Neural progenitor cell (in vitro differentiated cells): ENCODE measurements at regions not wholly inside any gene's neighbourhood (a gene's known extent, or its start where the extent isn't known, plus 50 kb on each side); places are given as distances from the start of the nearest gene placed in this dataset.

Source experiments
- DNase-seq: peaks from one replicate; pipeline ENCODE4 v3.0.0-alpha.2; 2016; ENCODE audit warnings: low spot score
- H2AFZ ChIP-seq: fragments of 200-600 bp; sonication (generic); replicated peaks from 2 replicates; pipeline ENCODE4 v1.6.1; 2016; ENCODE audit warnings: antibody characterized with exemption
- H3F3A ChIP-seq: fragments of 200-600 bp; sonication (generic); 2 replicates; pipeline ENCODE4 v1.6.1; 2016; ENCODE audit warnings: antibody characterized with exemption, low read depth
- H3K27ac ChIP-seq: fragments of 200-600 bp; sonication (generic); 2 replicates; pipeline ENCODE4 v1.5.1; 2016; ENCODE audit warnings: mild to moderate bottlenecking
- H3K27me3 ChIP-seq: fragments of 200-600 bp; sonication (generic); 2 replicates; pipeline ENCODE4 v1.6.1; 2016; ENCODE audit warnings: mild to moderate bottlenecking, moderate library complexity
- H3K36me3 ChIP-seq: fragments of 200-600 bp; sonication (generic); 2 replicates; pipeline ENCODE4 v1.5.1; 2016
- H3K4me1 ChIP-seq: fragments of 200-600 bp; sonication (generic); 2 replicates; pipeline ENCODE4 v1.6.1; 2016; ENCODE audit warnings: mixed run types
- H3K4me2 ChIP-seq: fragments of 200-600 bp; sonication (generic); 2 replicates; pipeline ENCODE4 v1.6.1; 2016
- H3K4me3 ChIP-seq: fragments of 200-600 bp; sonication (generic); 2 replicates; pipeline ENCODE4 v1.5.1; 2016
- H3K79me2 ChIP-seq: fragments of 200-600 bp; sonication (generic); 2 replicates; pipeline ENCODE4 v1.6.1; 2016; ENCODE audit warnings: low read depth
- H3K9ac ChIP-seq: fragments of 200-600 bp; sonication (generic); 2 replicates; pipeline ENCODE4 v1.6.1; 2016
- H3K9me3 ChIP-seq: fragments of 200-600 bp; sonication (generic); 2 replicates; pipeline ENCODE4 v1.5.1; 2016; ENCODE audit warnings: low read depth
- H4K20me1 ChIP-seq: fragments of 200-600 bp; sonication (generic); 2 replicates; pipeline ENCODE4 v1.6.1; 2016; ENCODE audit warnings: low read depth
- H3K27ac Mint-ChIP-seq: 3 replicates; pipeline ENCODE4 v1.8.0; 2021; ENCODE audit warnings: mixed read lengths
- H3K27me3 Mint-ChIP-seq: 2 replicates; pipeline ENCODE4 v1.8.0; 2022; ENCODE audit warnings: low read depth, mild to moderate bottlenecking, inconsistent platforms, moderate library complexity, mixed read lengths; ENCODE audit not compliant: insufficient read depth
- H3K36me3 Mint-ChIP-seq: 3 replicates; pipeline ENCODE4 v1.8.0; 2021; ENCODE audit warnings: mixed read lengths
- H3K4me1 Mint-ChIP-seq: 3 replicates; pipeline ENCODE4 v1.8.0; 2021; ENCODE audit warnings: mixed read lengths
- H3K4me3 Mint-ChIP-seq: 3 replicates; pipeline ENCODE4 v1.8.0; 2021; ENCODE audit warnings: mild to moderate bottlenecking, moderate library complexity, mixed read lengths
- H3K9me3 Mint-ChIP-seq: 3 replicates; pipeline ENCODE4 v1.8.0; 2020; ENCODE audit warnings: mixed read lengths
- EZH2 ChIP-seq: fragments of 200-600 bp; sonication (generic); IDR thresholded peaks from 2 replicates; pipeline ENCODE4 v1.6.1; 2017; ENCODE audit warnings: antibody characterized with exemption, mild to moderate bottlenecking, moderate library complexity
- EZH2phosphoT487 ChIP-seq: fragments of 200-600 bp; sonication (generic); IDR thresholded peaks from 2 replicates; pipeline ENCODE4 v1.6.1; 2017; ENCODE audit warnings: antibody characterized with exemption
- TF ChIP-seq, protein P1 (sequence below): fragments of 200-600 bp; sonication (generic); IDR thresholded peaks from 2 replicates; pipeline ENCODE4 v1.5.1; 2017; ENCODE audit warnings: antibody characterized with exemption, mild to moderate bottlenecking

DNA sequence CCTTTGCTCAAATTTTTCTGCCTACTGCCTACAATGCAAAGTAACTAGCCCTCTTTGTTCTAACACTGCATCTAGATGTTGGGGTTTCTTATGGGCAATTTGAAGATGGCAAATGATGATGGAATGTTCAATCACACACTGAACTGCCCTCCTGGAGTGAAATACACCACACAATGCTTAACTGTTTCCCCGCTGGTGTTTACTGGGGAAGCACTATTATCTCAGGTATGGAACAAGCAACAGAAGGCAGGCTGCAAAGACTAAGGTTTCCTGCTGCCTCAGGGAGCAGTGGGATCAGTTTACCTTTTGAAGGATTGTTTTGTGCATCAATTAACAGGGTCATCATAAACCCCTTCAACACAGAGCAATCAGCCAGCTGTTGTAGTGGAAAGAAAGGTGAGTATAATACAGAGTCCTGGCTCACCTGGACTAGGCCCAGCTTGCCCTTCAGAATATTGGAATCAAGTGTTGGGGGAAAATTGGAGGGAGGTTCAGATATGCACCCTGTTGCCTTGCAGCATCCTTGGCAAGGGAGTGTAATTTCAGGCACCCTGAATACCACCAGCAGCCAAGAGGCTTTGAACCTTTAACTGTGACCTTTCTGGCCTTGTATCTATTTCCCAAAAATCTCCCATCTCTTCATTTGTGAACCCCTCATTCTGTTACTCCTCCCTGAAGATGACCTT is 105.4 kb upstream of the CDH11 start:
- Mint-ChIP-seq H3K9me3 (no peaks in the 10 kb centered on the region), H3K27ac (no peak overlapping the region), H3K4me3 (no peak overlapping the region), H3K27me3 (peaks cover 9% of the 10 kb centered on the region), H3K4me1 (peaks cover 12% of the 10 kb centered on the region), H3K36me3 (no peaks in the 10 kb centered on the region)
- Histone ChIP-seq H3K36me3 (no peaks in the 10 kb centered on the region), H4K20me1 (no peaks in the 10 kb centered on the region), H3K27me3 (no peaks in the 10 kb centered on the region), H3K9ac (no peak overlapping the region), H3K4me2 (no peak overlapping the region), H3K9me3 (no peaks in the 10 kb centered on the region), H3K4me3 (no peak overlapping the region), H3F3A (no peaks in the 10 kb centered on the region), H3K27ac (no peak overlapping the region), H3K79me2 (no peaks in the 10 kb centered on the region), H2AFZ (no peak overlapping the region), H3K4me1 (peaks cover 17% of the 10 kb centered on the region)
- DNase-seq = no peak
- no peak for TF ChIP-seq EZH2
- no peak for TF ChIP-seq EZH2phosphoT487
- TF ChIP-seq, protein P1, sequence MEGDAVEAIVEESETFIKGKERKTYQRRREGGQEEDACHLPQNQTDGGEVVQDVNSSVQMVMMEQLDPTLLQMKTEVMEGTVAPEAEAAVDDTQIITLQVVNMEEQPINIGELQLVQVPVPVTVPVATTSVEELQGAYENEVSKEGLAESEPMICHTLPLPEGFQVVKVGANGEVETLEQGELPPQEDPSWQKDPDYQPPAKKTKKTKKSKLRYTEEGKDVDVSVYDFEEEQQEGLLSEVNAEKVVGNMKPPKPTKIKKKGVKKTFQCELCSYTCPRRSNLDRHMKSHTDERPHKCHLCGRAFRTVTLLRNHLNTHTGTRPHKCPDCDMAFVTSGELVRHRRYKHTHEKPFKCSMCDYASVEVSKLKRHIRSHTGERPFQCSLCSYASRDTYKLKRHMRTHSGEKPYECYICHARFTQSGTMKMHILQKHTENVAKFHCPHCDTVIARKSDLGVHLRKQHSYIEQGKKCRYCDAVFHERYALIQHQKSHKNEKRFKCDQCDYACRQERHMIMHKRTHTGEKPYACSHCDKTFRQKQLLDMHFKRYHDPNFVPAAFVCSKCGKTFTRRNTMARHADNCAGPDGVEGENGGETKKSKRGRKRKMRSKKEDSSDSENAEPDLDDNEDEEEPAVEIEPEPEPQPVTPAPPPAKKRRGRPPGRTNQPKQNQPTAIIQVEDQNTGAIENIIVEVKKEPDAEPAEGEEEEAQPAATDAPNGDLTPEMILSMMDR = no peak

DNA sequence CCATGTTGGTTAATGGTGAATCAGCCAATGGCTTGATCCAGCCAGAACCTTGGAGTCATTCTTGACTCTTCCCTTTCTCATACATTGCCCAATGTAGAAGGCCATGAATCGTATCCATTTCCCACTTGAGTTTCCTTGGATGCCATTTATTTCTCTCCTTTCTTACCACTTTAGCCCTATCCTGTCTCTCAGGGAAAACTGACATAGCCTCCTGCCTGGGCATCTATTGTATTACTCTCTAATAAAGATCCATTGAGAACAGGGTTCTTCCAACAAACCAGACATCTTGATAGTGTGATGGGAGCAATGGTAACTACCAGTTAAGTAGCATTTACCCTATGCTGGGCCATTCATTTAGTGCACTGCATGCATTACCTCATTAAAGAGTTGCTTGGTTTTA is 104.2 kb upstream of the CDH11 start:
- Histone ChIP-seq H3K79me2 (no peaks in the 10 kb centered on the region), H4K20me1 (no peaks in the 10 kb centered on the region), H3K27ac (no peak overlapping the region), H3K9me3 (no peaks in the 10 kb centered on the region), H3K9ac (no peak overlapping the region), H3K36me3 (no peaks in the 10 kb centered on the region), H3K27me3 (no peaks in the 10 kb centered on the region), H3F3A (no peaks in the 10 kb centered on the region), H3K4me3 (no peak overlapping the region), H3K4me1 (peaks cover 17% of the 10 kb centered on the region), H3K4me2 (no peak overlapping the region), H2AFZ (no peak overlapping the region)
- no peaks in the 10 kb centered on the region for H3K9me3 Mint-ChIP-seq
- no peak for DNase-seq
- H3K27ac Mint-ChIP-seq = no peak overlapping the region
- no peak overlapping the region for H3K4me3 Mint-ChIP-seq
- peaks cover 12% of the 10 kb centered on the region for H3K4me1 Mint-ChIP-seq
- TF ChIP-seq, protein P1 = no peak
- TF ChIP-seq EZH2 (no peak), EZH2phosphoT487 (no peak)
- H3K36me3 Mint-ChIP-seq = no peaks in the 10 kb centered on the region
- peaks cover 9% of the 10 kb centered on the region for H3K27me3 Mint-ChIP-seq

DNA sequence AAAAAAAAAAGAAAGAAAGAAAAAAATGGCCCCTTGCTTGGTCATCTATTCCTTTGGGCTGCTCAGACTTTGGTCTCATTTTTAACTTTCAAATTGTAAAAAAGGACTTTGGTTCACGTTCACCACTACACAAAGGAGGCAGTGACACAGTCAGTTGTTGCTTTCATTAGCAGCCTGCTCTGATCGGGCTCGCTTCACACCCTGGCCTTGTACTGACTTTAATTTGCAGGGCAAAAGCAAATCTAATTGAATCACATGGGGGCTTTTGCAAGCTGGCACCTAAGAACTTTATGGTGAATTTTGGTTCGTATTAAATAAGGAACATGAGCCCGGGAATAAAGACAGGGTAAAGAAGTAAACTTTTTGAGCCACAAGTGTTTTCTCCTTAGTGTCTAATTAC is 103.6 kb upstream of the CDH11 start:
- H3K27ac ChIP-seq = no peak overlapping the region

More for the DNA sequence above, 103.6 kb upstream of the CDH11 start:
- no peak overlapping the region for H3K4me3 ChIP-seq
- no peaks in the 10 kb centered on the region for H3K36me3 Mint-ChIP-seq
- H3K36me3 ChIP-seq = no peaks in the 10 kb centered on the region
- no peak overlapping the region for H3K27ac Mint-ChIP-seq
- no peaks in the 10 kb centered on the region for H3K9me3 ChIP-seq
- H3K4me1 Mint-ChIP-seq = peaks cover 12% of the 10 kb centered on the region
- H3K4me3 Mint-ChIP-seq = no peak overlapping the region
- H3K27me3 ChIP-seq = no peaks in the 10 kb centered on the region
- no peak overlapping the region for H2AFZ ChIP-seq
- no peaks in the 10 kb centered on the region for H4K20me1 ChIP-seq
- H3K9me3 Mint-ChIP-seq = no peaks in the 10 kb centered on the region
- H3F3A ChIP-seq = no peaks in the 10 kb centered on the region
- no peak for DNase-seq
- H3K4me1 ChIP-seq = peaks cover 17% of the 10 kb centered on the region
- TF ChIP-seq, protein P1 = no peak
- no peak for TF ChIP-seq EZH2phosphoT487
- TF ChIP-seq EZH2 = no peak
- H3K4me2 ChIP-seq = no peak overlapping the region
- peaks cover 9% of the 10 kb centered on the region for H3K27me3 Mint-ChIP-seq
- no peaks in the 10 kb centered on the region for H3K79me2 ChIP-seq
- no peak overlapping the region for H3K9ac ChIP-seq
